Suppressor macrophage treated with lipopolysaccharide for 1 hour (primary cell): ENCODE measurements at regions not wholly inside any gene's neighbourhood (a gene's known extent, or its start where the extent isn't known, plus 50 kb on each side); places are given as distances from the start of the nearest gene placed in this dataset.
A peak's percentile ranks its signal among the peaks of the same experiment; 100 is the strongest.

Source experiments
- DNase-seq, 3 donors: peaks; one replicate each; pipeline ENCODE4 v3.0.0-alpha.2; 2020 to 2022

- no peak for DNase-seq
Observed at GRCh38 chr3:8204853-8205650, 296.6 kb upstream of the LMCD1 start.

GRCh38 chr3:8205881-8206280 lies 295.7 kb upstream of the LMCD1 start:
- no peak for DNase-seq

- DNase-seq: no peak
Observed at GRCh38 chr3:8206971-8207617, 294.5 kb upstream of the LMCD1 start.

GRCh38 chr3:8210882-8211341 lies 290.7 kb upstream of the LMCD1 start:
- no peak for DNase-seq

DNA sequence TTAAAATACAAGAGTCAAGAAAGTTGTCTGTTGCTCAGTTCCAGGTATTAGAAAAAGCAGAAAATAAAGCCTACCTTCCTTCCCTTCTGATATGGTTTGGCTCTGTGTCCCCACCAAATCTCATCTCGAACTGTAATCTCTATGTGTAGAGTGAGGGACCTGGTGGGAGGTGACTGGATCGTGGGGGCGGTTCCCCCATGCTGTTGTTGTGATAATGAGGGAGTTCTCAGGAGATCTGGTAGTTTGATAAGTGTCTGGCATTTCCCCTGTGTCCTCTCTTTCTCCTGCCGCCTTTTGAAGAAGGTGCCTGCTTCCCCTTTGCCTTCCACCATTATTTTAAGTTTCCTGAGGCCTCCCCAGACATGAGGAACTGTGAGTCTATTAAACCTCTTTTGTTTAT lies 288.8 kb upstream of the LMCD1 start:
- DNase-seq: no peak

GRCh38 chr3:8213286-8213685 lies 288.3 kb upstream of the LMCD1 start:
- no peak for DNase-seq

- DNase-seq: no peak
Observed at GRCh38 chr3:8215821-8216220, 285.8 kb upstream of the LMCD1 start.

GRCh38 chr3:8218353-8218940 lies 283.2 kb upstream of the LMCD1 start:
- no peak for DNase-seq

DNA sequence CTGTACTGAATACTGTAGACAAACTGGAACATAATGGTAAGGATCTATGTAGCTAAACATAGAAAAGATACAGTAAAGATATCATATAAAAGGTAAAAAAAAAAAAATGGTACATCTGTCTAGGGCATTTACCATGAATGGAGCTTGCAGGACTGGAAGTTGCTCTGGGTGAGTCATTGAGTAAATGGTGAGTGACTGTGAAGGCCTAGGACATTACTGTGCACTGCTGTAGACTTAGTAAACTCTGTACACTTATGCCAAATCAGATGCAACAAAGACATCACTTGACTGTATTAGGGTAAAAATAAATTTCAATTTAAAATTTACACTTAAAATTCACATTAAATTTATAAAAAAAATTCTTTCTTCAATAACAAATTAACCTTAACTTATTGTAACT lies 281.3 kb upstream of the LMCD1 start:
- no peak for DNase-seq

DNA sequence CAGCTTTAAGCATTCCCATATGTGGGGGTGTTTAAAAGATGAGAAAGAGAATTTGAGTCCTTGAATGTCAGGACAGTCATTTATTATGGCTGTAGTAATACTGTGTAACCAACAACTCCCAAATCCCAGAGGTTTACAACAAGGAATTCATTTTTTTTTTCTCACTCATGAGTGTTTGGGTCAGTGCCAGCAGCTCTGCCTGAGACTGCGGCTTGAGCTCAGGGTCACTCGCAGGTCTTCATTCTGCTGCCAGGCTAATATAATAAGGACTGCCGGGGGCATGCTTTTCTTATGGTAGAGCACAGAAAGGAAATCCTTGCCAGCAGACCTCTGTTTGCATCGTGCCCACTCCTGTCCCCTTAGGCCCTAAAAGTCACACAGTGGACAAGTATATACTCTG lies 277.9 kb upstream of the LMCD1 start:
- no peak for DNase-seq

DNA sequence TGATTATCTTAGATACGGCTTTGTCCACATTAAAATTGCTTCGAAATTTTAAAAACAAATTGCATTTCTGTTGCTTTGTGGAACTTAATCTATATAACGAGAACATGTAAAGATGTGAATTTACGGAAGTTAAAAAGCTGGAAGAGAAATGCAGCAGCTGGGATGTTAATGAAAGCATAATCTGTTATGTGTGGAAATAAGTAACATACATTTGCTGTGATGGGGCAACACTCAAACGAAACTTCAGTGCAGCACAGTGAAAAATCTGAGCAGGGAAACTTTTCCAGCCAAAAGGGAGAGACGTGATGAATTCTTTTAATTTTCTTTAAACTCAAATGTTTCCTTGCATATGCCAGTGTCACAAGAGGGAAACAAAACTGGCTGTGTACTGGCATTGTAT lies 276.7 kb upstream of the LMCD1 start:
- DNase-seq: no peak

GRCh38 chr3:8233938-8234337 lies 267.7 kb upstream of the LMCD1 start:
- no peak for DNase-seq

DNA sequence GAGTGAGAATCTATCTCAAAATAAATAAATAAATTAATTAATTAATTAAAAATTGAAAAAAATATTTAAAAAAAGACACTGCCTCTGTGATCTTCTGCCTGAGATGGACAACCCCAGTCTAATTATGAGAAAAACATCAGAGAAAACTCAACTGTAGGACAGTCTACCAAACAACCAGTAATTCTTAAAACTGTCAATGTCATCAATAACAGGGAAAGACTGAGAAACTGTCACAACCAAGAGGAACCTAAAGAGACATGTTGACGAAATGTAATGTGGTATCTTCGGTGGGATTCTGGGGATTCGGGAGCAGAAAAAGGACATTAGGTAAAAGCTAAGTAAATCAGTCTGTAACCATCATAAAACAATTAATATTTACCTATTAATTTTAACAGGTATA lies 265.4 kb upstream of the LMCD1 start:
- DNase-seq: no peak

GRCh38 chr3:8237893-8238292 lies 263.7 kb upstream of the LMCD1 start:
- DNase-seq: no peak

DNA sequence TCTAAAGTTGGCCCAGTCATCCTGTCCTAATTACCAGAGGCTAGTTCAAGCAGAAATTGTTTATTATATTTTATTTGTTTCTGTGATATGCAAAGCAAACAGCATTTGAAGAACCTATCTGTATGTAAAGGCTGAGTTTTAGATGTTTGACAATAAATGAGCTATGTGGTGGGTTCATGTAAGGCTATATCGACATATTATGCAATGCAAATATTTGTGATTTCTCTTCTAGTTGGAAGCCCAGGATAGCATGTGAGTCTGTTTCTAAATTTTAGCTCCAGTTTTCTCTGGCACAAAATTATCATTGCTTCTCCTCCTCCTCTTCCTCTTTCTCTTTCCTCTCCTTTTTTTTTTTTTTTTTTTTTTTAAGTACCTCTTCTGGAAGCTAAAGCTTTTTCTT lies 263.2 kb upstream of the LMCD1 start:
- no peak for DNase-seq

DNA sequence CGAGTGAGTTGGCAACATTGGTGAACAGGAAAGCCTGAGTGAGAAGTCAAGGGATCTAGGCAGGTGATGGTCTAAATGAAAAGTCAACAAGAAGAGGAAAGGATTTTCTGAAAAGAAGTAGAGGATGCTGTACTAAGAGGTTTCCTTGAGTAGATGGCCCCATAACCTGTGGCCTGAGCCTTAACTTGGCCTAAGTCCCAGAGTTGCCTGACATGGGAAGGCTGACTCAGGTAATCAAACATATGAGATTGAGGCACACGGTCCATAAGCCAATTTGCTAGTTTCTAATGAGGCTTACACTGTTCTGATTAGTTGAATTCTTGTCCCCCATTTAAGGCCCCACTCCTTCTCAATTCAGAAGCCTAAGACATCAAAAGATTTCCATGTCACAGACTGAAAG lies 262.5 kb upstream of the LMCD1 start:
- no peak for DNase-seq

DNA sequence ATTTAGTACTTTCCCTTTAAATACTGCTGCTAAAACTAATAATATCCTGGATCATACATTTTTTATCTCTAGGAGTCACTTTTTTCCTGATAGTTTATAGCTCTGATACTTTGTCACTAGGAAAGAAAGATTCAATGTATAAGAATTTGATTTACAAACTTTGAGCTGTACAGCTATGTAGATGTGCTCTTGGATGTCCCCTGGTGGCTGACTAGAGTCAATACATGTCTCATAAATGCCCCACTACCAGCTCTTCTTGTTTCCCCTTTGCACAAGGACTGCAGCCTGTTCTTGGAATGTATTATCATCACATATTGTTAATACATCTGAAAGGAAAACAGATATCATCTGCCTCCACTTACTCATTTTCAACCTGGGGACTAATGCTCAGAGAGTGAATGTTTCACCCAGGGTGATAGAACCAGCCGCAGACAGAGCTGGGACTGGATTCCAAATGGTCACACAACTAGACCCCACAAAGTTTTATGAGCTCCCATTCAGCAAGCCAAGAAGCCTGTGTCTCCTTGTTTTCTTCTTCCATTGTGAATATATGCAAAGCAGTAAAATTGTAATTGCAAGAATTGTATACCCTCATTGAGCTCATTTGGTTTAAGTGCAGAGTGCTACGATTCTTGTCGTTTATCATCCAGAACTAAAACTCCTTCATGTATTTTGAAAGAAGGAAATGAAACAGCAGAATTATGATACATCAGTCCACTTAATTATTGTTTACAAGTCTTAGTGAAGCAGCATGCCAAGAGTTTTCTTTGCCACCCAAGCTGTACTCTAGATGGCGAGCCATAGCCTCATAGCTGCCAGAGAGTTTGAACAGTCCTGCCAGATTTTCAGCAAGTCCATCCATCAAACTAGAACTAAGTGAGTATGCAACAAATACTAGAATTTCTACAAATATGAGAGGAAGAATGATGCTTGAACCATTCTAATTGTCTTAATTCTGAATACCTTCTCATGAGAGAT lies 261.6 kb upstream of the LMCD1 start:
- peak; percentile 51 to 68 (median 65) for DNase-seq

DNA sequence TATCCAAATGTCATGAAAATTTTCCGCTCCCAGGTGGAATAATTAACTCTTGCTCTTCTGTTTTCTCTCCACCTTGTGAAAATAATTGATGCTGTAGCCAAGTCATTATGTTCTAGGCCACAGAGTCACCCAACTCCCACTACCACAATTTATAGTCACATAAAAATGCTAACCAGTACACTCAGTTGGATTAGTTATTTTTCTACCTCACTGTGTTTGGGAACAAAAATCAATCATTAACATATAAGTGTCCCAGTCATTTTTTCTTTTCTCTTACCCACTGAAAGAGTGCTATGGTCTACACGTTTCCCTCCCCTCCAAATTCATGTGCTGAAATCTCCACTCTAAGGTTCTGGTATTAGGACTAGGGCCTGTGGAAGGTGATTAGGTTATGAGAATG lies 255.6 kb upstream of the LMCD1 start:
- no peak for DNase-seq

- DNase-seq: no peak
Observed at GRCh38 chr3:8253201-8253600, 248.4 kb upstream of the LMCD1 start.

DNA sequence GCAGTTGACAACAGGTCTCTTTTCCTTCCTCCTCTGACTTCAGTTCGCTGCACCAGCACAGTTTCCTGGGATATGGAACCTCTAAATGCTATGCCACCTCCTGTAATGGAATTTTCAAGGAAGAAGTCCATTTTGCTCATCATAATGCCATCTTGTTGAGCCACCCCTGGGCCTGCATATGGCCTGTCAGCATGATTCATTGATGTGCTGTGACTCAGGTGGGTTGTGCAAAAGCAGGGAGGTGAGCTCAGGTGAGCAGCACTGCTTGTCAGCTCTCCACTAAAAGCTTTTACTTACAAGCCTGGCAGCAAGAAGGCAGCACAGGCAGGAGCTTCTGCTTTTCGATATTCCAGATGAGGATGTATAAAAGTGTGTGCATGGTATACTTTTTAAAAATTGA lies 247.1 kb upstream of the LMCD1 start:
- DNase-seq: no peak

DNA sequence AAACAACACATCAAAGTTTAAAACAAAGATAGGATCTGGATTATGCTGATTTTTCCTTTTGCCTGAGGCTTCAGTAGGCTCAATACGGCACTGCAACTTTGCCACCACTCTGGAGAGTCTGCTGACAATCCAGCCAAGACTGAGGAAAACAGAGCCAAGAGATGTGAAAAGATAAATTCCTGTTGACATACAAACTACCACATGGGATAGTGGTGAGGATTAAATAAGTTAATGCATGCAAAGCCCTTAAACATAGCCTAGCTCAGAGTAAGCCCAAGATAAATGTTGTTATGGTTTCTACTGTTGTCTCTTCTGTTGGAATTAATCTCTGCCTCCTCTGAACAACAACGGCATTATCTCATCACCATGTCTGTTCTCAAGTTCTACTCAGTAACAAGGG lies 245.9 kb upstream of the LMCD1 start:
- no peak for DNase-seq

GRCh38 chr3:8256441-8257071 lies 245.1 kb upstream of the LMCD1 start:
- no peak for DNase-seq

GRCh38 chr3:8261018-8261417 lies 240.6 kb upstream of the LMCD1 start:
- no peak for DNase-seq
